ENCODE measurements at regions not wholly inside any gene's neighbourhood (a gene's known extent, or its start where the extent isn't known, plus 50 kb on each side); places are given as distances from the start of the nearest gene placed in this dataset.

- CTCF ChIA-PET = no interaction called here
- Histone ChIP-seq H3K79me2 (ENCODE audit: control insufficient read depth, insufficient read depth, low read length) (no peaks in the 10 kb centered on the region), H3K9ac (ENCODE audit: control insufficient read depth, insufficient read depth, low read length) (no peak overlapping the region), H2AFZ (ENCODE audit: control insufficient read depth, low read depth, low read length) (no peak overlapping the region), H3K9me3 (replicated peaks; ENCODE audit: control insufficient read depth, insufficient read depth, low read length) (no peaks in the 10 kb centered on the region), H4K20me1 (ENCODE audit: control insufficient read depth, insufficient read depth) (no peaks in the 10 kb centered on the region), H3K36me3 (ENCODE audit: control insufficient read depth in 2 of 2, insufficient read depth in 2 of 2, low read length in 1 of 2) (no peaks in the 10 kb centered on the region), H3K27ac (ENCODE audit: control insufficient read depth, insufficient read depth) (no peak overlapping the region), H3K4me2 (ENCODE audit: control insufficient read depth, insufficient read depth) (no peak overlapping the region), H3K4me1 (ENCODE audit: control insufficient read depth, insufficient read depth, low read length) (no peaks in the 10 kb centered on the region), H3K4me3 (no peak overlapping the region), H3K27me3 (replicated peaks in 1 of 2; ENCODE audit: control insufficient read depth in 2 of 2, insufficient read depth in 2 of 2, low read length in 1 of 2) (no peaks in the 10 kb centered on the region; a peak in 2 of 4 replicates)
- in situ Hi-C loops (cut with MboI) (no loop called here), intact Hi-C loops (cut with micrococcal nuclease; ENCODE audit: unreplicated experiment) (no loop called here)
- no peak for DNase-seq (ENCODE audit: low read depth, low spot score)
- POLR2A ChIA-PET = no interaction called here
- ATAC-seq = no peak
- no peak for FAIRE-seq
- WGBS (ENCODE audit: insufficient coverage, insufficient replicate concordance, low lambda C conversion rate, missing lambda C conversion rate) = 13% methylated on average over 4 of the region's 4 CpGs
- no TSS peak for BruUV-seq (replicated peaks)
- TF ChIP-seq SMAD1 (IDR thresholded peaks at IDR 0.05; ENCODE audit: low read depth, partially characterized antibody) = no peak
- no peak for TF ChIP-seq SKIL (IDR thresholded peaks at IDR 0.05; ENCODE audit: low read depth, poor library complexity, severe bottlenecking)
- TF ChIP-seq GATAD2B (conservative IDR thresholded peaks at IDR 0.05; ENCODE audit: low read depth) = no peak
- TF ChIP-seq USF1 (IDR thresholded peaks at IDR 0.05; ENCODE audit: borderline replicate concordance, extremely low read length, insufficient read depth, low read depth, low read length) = no peak
- no peak for TF ChIP-seq E4F1 (IDR thresholded peaks at IDR 0.05; ENCODE audit: borderline replicate concordance, partially characterized antibody)
- no peak for TF ChIP-seq ZNF592 (IDR thresholded peaks at IDR 0.05)
- no peak for TF ChIP-seq HDGF (IDR thresholded peaks at IDR 0.05)
- no peak for TF ChIP-seq MTA2 (IDR thresholded peaks at IDR 0.05; ENCODE audit: low read depth)
- TF ChIP-seq CREB1 (IDR thresholded peaks at IDR 0.05; ENCODE audit: low read depth) = no peak
- no peak for TF ChIP-seq DPF2 (IDR thresholded peaks at IDR 0.05)
- TF ChIP-seq ATF3 (IDR thresholded peaks at IDR 0.05; ENCODE audit: borderline replicate concordance, extremely low read depth, low read depth, low read length) = no peak
- TF ChIP-seq WRNIP1 (IDR thresholded peaks at IDR 0.05; ENCODE audit: borderline replicate concordance, low read depth, low read length) = no peak
- no peak for TF ChIP-seq BCL11A (IDR thresholded peaks at IDR 0.05; ENCODE audit: low read depth, low read length)
- SMC1A ChIA-PET (ENCODE audit: uncharacterized antibody, unreplicated experiment) = interaction anchor here (0.6 kb wide), 2 partner anchors 91 to 127 kb away, joined by 3 read pairs; no protein-coding TSS in a partner anchor
- RAD21 ChIA-PET (ENCODE audit: unreplicated experiment) = no interaction called here
These were observed 65.5 kb downstream of the KCNE4 start for GRCh38 chr2:223117533-223117932.

Measured in GM12878 (cell line).